Activated effector memory CD4-positive, alpha-beta T cell treated with Interleukin-2 at 50 U/mL for 16 hours (primary cell): ENCODE measurements at regions not wholly inside any gene's neighbourhood (a gene's known extent, or its start where the extent isn't known, plus 50 kb on each side); places are given as distances from the start of the nearest gene placed in this dataset.
"Not testable (repeated sequence)": the region's sequence is repeated elsewhere in the genome, so short reads cannot be mapped to it uniquely, and the experiment has no call there.

Experiments used
- DNase-seq: peaks from one replicate; pipeline ENCODE4 v3.0.0-alpha.2; 2020

DNA sequence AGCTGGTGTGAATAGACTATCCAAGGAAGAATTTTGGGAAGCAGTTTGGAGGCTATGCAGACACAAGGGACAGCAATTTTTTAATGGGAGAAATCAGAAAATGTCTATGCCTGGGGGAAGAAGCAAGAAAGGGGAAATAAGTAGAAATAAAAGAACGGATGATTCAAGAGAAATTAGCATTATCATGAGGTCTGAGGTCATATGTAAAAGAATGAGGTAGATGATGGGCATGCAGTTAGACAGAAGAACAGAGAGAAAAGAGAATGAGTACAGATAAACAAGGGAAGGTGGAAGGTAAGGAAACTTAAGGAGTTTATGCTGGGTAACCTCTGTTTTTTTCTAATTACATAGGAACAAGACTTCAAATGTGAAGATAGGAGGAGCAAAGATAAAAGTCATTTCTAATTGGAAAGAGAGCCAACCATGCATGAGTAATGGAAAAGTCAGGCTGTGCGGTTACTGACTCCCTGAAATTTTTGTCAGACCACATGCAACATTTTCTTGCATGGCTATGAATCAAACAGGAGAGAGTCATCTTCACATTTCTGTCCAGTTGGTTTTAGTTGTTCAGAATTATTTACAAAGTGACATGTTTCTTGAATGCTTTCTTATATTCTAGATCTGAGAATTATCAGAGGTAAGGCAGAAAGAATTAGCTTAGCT is 101.0 kb upstream of the PIK3R1 start:
- DNase-seq, result no peak

DNA sequence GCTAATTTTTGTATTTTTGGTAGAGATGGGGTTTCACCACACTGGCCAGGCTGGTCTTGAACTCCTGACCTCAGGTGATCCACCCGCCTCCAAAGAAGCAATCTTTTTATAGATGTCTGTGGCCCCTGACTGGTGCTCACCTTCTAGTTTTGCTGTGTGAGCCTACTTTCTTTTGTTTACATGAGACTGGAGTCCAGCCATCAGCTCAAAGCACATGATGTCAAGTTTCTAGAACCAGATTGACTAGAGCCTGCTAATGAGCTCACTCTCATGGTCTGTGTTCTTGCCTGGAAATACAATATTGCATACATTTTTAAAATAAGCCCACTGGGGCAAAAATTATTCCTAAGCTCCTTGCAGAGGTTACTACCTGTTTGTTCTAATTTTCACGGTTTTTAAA is 102.9 kb upstream of the PIK3R1 start:
- no peak for DNase-seq

GRCh38 chr5:68110894-68111293 is 104.7 kb upstream of the PIK3R1 start:
- DNase-seq, result no peak

DNA sequence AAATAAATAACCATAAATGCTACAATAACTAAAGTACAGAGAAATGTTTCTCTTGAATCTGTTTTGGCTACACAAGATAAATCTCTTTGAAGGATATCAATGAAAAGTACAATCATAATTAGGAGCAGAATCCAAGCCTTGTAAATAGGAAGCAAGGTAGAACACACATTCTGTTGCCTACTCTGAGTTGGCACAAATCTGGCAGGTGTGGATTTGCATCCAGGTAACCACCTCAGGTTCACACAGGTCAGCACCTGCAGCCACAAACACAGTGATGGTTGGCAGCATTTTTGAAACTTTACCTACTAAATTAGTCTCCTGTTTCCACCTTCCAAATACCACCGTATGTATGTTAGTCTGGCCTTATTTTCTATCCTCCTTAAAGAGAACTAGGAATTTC is 105.3 kb upstream of the PIK3R1 start:
- DNase-seq, result no peak

DNA sequence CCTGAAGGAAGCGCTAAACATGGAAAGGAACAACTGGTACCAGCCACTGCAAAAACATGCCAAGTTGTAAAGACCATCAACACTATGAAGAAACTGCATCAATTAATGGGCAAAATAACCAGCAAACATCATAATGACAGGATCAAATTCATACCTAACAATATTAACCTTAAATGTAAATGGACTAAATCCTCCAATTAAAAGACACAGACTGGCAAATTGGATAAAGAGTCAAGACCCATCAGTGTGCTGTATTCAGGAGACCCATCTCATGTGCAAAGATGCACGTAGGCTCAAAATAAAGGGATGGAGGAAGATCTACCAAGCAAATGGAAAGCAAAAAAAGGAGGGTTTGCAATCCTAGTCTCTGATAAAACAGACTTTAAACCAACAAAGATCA is 111.3 kb upstream of the PIK3R1 start:
- not testable (repeated sequence) for DNase-seq

- DNase-seq, result not testable (repeated sequence)
Observed at GRCh38 chr5:68103297-68103696, 112.3 kb upstream of the PIK3R1 start.

DNA sequence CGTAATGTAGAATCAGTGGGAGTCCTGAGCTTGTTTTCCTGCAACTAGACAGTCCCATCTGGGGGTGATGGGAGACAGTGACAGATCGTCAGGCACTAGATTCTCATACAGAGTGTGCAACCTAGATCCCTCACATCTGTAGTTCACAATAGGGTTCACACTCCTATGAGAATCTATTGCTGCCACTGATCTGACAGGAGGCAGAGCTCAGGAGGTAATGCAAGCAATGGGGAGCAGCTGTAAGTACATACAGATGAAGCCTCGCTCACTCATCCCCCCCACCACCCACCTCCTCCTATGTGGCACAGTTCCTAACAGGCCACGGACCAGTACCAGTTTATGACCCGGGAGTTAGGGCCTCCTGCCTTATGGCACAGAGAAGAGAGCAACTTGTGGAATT is 116.2 kb upstream of the PIK3R1 start:
- DNase-seq, result no peak

DNA sequence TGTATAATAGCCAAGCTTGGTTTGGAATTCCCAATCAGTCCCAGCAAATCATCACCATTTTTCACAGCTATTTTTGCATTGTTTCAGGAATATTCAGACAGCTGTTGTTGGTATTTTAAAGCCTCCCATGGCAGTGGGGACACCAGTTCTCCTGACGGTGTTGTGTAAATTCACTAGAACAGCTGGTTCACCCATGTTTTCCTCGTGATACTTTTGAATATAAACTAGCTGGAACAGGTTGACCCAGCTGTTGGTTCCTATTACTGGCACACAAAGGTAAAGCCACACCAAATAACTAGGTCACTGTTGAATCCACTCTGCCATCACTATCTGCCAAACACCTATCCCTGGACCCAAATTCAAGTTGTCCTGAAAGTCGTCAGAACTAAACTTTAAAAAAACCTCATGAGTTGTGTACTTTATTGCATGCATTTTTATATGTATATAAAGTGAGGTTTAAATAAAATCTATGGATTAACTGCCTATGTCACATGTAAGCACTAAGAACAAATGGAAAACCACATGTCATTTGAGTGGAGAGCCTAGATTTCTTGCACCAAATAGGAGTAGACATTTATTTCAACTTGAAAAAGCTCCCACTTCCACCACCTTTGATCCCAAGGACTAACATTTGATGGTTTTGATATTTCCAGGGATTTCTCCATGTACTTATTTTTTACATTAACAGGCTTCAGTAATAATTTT is 121.9 kb upstream of the PIK3R1 start:
- DNase-seq, result no peak

DNA sequence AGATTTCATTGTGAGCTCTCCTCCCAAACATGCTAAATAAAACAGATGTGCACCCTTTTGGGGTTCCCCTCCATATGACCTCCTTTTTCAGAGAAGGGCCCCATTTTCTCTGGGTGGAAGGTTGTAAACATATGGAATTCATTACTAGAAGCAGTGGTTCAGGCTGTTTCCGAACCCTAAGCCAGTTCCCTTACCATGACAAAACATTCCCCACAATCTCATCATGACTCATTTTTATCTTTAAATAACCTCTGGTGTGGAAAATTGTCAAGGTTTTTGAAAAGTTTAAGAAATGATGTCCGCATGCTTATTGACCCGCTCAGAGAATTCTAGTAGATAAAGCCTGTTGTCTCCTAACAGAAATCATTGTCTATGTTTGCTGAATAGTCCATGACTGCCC is 127.3 kb upstream of the PIK3R1 start:
- no peak for DNase-seq

DNA sequence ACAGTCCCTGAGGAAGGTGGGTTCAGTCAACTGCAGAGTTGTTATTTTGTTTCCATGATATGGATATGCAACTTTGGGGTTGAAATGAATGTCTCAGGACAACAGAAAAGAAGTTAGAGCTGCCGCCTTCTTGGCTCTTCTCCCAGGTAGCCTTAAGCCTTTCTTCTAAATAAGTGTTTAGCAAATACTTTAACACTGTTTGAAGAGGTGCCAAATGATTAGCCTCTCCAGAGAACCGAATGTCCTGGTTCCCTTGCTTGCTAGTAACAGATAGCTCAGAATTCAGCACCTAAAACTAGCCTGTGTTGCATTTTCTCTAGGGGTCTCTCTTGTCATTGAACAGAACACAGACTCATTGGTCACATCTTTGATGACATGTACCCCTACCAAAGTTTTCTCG is 127.7 kb upstream of the PIK3R1 start:
- no peak for DNase-seq

DNA sequence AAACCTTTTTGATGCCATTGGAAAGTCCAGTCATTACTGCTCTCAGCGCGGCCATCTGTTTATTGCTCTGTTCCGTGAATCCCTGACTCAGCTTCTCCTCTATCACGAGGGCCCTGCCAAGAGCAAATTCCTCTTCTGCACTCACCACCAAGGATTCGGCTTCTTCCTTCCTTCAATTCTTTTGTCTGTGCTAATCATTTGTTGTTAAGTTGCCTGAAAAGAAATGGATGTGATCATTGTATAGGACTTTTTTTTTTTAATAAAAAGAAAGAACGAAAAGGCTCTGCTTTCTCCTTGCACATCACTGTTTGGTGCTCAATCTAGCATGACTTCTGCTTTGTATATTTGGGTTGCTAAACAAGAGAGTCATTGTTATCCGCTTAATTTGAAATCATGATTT is 128.7 kb upstream of the PIK3R1 start:
- DNase-seq, result no peak

DNA sequence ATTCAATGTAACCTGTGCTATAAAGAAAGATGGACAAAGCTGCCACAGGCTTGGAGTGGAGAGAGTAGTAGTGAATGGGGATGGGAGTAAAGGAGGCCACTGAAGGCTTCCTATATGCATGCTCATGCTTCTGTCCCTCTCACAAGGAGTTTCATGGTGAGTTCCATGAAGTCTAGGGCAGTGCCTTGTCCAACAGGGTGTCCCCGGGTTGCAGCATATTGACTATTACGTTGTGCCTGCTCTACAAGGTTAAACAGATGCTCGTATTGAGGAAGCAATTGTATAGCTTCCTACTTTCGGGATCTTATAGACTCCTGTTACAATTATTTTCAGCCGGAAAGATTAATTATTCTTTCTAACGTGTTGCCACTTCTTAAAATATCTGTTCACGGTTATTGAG is 129.1 kb upstream of the PIK3R1 start:
- no peak for DNase-seq

DNA sequence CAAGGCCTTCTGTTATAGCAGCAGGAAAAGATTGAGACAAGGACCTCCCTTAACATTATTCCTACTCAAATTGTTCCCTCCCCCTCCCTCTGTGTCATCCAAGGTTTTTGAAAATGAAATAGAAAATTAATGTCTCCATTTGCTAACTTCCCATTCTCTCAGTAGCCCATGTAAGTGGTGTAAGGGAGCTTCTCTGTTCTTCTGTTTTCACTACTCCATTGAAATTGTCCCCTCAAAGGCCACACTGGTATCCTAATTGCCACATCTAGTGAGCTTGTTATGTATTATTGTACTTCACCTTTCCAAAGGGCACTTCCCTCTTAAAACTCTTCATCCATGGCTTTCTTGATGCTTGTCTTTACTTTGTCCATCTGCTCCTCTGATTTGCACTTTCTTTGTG is 131.2 kb upstream of the PIK3R1 start:
- no peak for DNase-seq

GRCh38 chr5:68080282-68081050 is 135.1 kb upstream of the PIK3R1 start:
- no peak for DNase-seq

DNA sequence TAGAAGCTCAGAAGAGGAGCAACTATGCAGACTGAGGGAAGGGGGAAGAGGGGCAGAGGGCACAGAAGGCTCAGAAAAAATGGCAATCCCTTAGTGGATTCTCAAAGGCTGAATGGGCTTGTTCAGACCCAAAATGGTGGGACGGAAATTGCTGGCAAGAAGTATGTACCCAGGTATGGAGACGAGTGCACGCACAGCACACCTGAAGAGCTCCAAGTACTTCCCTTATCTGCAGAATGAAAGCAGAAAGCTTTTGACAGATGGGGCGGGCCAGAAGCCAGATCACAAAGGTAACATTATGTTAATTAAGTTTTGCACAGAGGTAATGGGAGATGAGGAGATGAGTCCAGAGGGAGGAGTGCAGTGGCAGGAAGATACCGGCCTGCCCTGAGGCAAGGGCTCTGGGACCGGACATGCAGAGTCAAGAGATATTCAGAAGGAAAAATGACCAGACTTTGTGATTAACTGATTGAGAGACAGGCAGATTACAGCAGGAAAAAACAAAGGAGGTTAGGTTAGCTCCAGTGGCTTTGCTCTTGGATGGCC is 138.1 kb upstream of the PIK3R1 start:
- DNase-seq, result no peak

DNA sequence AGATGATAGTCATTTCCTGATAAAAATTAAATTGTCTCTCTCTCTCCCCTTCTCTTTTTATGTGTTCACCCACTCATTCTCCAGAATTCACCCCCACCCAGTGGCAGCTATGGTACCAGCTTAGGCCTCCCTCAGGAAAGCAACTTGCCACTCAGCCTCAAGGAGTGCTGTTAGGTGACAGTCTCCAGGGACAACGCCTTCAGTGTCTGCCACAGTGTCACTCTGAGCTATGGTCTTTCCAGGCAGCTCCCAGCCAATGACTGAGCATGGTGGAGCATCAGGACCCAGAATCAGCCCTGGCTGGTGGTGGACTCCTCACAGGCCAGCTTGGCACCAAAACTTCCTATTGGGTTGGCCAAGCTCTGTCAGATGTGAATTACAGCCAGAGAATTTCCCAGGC is 140.9 kb upstream of the PIK3R1 start:
- DNase-seq, result no peak

GRCh38 chr5:68074048-68074632 is 141.4 kb upstream of the PIK3R1 start:
- no peak for DNase-seq

GRCh38 chr5:68071736-68072135 is 143.8 kb upstream of the PIK3R1 start:
- DNase-seq, result no peak

DNA sequence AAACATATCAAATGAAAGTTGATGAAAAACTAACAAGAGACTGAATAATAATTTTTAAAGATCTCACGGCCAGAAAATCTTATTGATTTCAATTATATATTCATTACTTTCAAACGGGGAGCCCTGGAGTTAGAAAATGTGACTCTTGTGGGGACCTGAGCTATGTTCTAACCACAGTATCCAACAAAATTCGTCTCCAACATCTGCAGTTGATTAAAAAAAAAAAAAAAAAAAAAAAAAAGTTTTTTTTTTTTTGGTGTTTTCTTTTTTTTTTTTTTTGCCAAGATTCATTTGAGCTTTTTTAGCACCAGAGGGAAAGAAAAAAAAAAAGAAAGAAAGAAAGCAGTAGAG is 144.3 kb upstream of the PIK3R1 start:
- no peak for DNase-seq

DNA sequence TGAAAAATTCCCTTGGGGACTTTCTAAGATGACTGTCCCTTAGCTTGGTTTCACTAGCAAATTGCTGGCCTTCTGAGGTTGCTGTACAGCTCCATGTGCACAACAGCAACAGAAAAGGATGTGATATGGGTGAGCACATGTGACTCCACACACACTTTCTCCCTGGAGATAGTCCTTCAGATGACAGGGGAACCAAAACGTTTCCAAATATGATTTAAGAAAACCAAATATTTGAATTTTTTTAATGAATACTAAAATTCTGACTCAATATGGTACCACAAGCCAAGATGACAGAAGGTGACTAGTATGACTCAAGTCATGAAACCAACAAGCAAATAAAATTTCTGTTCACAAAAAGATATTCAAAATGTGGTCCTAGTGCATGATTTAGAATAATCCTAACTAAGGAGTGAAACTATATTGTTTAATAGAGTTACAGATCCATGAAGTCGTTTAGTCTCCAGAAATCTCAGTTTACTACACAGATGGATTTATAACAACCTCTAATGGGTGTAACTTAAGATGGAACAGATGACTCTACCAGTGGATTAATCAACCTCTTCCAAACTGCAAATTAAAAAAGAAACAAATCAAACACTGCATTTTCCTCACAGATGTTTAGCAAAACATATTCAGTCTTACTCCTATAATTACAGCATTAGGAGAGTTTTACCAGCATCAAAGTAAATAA is 144.8 kb upstream of the PIK3R1 start:
- DNase-seq, result no peak

DNA sequence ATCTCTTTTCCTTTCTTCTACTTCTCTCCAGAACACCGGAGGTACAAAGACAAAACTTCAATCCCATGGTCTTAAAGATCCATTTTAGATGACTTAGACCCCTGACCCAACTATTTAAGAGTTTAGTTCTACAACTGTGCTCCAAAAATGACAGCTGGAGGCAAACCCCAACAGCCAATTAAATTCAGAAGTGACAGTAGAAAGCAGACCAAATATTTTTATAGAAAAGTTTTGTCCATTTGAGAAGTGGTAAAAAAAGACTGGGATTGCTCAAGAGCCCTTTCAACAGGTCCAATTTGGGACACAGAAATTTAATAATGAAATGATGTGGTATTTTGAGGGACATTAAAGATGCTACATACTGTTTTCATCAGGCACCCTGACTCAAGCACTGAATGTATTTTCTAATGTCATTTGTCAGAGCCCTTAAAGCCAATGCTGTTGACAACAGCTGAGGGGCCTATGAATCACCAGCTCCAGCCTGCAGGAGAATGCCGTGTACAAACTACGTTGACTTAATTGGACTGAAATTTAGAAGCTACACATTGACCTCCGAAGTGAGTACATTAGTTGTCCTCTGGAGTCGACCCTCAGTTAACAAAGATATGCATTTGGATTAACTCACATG is 147.5 kb upstream of the PIK3R1 start:
- DNase-seq, result no peak

DNA sequence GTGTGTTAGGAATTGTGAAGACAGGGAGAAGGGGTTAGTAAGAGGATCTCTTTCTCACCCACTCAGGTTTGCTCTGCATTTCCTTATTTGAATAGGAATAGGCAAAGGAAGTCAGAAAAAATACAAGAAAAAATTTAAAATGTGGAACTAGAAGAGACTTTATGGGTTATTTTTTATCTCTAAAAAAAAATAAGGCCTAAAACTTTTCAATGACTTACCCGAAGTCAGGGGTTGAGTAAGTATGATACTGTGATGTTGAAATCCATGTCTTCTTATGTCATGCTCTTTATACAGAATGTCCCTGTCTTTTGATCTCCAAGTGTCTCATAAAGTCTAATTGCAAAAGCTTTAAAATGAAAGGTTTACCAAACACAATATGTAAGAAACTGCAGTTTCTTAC is 148.3 kb upstream of the PIK3R1 start:
- no peak for DNase-seq
